Umbilical cord (tissue), 1 donor: ENCODE measurements at regions not wholly inside any gene's neighbourhood (a gene's known extent, or its start where the extent isn't known, plus 50 kb on each side); places are given as distances from the start of the nearest gene placed in this dataset.
"Not testable (repeated sequence)": the region's sequence is repeated elsewhere in the genome, so short reads cannot be mapped to it uniquely, and the experiment has no call there.

Experiments
- DNase-seq: peaks from one replicate; pipeline ENCODE4 v3.0.0-alpha.2; 2015; ENCODE audit warnings: low spot score

DNA sequence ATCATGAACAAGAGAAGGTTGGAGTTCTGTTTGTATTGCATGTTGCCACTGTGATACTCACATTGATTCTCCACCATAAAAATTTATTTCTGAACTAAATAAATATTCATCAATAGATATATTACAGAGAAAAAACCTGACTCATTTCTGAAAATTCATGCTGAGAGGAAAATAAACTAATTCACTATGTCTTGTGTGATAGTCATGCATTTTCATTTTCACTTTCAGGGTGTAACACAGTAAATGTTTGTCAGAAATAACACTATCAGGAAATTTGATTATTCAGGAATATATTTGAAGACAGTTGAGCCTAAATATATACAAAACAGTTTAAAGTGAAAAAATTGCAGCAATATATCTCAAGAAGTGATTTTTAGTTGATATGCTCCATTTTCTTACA lies 335.2 kb downstream of the KCNJ3 start:
- no peak for DNase-seq

DNA sequence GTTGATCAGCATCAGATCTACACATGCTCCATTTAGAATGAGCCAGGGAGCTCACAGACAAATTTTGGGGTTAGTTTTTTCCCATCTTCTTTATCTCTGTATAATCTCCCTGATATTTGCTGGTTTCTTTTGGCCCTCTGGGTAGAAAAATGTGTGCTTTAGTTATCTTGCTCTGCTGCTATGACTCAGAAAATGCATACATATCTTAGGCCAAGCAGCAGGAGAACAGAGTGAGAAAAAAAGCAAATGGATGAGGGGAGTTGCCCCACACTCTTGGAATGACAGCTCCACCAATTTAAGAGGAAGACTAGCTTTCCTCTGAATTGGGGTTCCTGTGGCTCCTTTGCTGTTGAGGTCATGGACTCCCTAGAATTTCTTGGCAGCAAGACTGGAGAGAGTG lies 331.8 kb downstream of the KCNJ3 start:
- no peak for DNase-seq

DNA sequence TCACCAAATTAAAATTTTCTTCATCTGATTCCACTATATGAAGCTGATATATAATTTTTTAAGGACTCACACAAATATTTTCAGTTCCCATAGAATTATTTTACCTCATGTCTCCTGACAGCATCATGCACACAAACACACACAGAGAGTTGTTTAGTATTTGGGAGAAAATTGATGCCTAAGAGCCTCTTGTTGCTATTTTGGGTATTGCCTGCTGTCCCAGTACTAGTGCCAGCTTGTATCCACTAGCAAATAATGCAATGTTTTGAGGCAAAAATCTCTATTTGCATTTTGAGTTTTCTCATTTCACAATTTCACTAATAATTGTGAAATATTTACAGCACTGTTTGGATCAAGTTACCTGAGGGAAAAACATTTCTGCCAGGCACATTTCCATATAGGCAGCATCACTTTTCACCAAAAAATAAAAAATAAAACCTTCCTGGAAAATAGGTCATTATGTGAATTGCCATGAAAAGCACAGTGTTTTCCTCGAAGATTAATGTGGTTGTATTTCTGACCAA lies 328.2 kb downstream of the KCNJ3 start:
- no peak for DNase-seq

DNA sequence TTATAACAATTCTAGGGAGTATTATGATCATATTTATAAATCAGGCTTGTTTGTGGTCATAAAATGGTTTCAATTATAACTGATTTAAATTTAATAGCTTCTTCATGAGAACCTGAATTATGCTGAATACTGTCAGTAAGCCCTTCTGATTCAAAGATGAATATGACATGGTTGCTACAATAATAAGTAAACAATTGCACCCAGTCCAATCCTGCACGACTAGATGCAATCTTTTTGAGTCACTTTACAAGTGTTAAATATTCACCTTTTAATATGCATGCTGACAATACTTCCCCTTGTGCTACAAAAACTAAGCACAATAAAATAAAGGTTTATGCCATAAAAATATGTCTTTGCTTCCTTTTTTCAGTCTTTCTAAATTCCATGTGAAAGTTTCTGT lies 325.2 kb downstream of the KCNJ3 start:
- DNase-seq: no peak

DNA sequence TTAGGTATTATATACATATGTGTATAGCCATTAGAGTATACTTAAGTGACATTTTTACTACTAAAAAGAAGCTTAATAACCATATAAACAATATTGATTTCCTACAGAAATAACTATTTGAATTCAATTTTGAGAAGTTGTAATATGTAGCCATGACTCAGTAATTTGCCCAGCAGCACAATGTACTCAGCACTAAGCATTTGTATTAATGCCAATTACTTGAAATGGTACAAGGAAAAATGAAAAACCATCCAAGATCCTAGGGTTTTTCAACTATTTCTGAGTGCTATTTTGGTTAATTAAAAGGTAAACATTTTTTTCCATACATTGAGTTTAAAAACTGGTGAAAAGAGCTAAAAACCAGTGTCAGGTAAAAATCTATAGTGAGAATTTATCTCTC lies 324.0 kb downstream of the KCNJ3 start:
- DNase-seq: no peak

DNA sequence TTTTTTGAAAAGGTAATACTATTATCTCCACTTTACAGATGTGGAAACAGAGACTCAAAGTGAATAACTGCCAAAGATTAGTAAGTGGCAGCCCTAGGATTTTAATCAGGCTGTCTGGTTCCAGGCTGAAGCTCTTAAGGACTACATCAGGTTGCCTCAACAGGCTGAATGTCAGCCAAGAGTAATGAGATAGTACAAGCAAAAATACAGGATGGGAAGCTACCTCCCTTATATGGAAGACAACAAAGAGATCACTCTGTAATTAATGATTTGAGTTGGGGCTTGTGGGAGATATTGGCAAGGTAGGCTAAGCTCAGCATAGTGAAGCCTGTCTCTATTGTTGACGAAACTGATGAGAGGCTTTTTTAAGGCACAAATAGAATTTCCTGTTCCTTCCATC lies 323.1 kb downstream of the KCNJ3 start:
- no peak for DNase-seq

DNA sequence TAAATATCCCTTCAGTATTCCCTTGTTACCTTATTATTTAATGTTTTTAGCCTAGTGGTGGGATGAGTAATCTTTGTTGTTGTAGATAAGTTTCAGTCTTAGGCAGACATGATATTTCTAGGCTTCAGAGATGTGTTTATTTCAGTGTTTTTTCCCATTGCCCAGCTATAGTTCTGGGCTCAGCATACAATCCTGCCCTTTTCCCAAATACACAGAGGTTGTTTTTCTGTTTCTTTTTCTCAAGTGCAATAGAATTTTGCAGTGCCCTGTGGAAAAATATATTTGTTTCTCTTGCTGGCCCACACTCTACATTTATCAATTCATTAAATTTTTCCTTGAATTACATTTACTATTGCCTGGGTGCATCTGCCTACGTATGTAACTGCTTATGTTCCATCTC lies 321.8 kb downstream of the KCNJ3 start:
- DNase-seq: no peak

DNA sequence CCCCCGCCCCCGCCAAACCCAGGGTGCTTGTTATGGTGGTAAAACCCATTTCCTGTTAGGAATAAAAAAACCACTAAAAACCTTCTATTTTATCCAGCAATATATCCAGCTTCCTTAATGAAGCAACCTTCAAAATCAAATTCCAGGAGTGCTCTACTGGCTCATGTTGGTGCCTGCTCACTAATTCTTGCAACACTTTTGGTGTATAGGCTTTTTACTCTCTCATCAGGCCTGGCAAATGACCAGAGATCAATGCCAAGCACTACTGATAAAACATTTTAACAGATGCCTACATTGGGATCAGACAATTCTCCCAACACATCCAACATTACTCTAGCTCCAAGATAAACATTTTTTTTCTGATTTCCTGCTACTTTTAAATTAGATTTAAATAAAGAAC lies 312.4 kb downstream of the KCNJ3 start:
- DNase-seq: no peak

DNA sequence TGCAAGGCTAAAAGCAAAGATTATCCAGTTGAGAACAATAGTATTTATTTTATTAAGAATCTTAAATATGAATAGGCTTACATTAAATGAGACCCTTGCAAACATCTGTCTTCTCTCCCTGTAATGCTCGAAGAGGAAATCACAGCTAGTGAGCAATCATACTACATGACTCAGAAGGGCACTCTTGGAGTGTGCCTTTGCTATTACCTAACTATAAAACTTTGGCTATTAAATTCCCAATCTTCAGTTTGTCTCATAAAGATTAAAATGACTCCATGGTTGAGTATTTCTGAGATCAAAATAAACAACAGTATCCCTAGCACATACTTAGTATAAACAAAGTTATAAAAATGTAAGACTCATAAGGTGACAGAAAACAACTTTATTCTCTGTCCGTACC lies 296.9 kb downstream of the KCNJ3 start:
- DNase-seq: no peak

DNA sequence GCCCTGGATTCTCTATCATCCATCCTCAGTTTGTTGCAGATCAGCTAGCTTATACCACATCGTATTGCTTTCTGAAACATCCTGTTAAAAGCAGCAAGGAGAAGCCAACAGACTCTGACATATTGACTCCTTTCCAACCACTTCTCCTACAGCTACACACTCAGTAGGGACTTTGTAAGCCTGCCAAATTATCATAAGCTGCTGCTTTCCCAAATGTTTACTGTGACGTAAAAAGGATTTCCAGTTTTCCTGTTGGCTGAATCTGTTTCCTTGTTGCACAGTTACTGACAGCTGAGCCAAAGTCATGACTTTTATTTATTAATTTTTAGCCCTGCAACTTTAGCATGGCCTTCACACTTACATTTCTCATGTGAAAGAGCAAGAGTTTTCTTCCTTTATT lies 294.3 kb downstream of the KCNJ3 start:
- peak; percentile 23 for DNase-seq

DNA sequence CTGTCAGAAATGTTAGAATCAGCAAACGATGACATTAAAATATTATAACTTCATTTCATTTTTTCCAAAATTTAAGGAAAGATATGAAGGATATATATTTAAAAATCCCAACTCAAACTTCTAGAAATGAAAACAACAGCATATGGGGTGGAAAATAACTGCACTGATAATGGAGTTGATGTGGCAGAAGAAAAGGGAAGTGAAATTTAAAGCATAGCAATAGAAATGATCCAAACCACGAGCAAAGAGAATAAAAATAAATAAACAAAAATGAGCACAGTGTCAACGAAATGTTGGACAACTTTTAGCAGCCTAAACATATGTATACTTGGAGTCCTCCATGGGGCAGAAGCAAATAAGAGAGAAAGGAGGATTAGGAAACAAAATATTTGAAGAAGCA lies 280.2 kb downstream of the KCNJ3 start:
- DNase-seq: no peak

DNA sequence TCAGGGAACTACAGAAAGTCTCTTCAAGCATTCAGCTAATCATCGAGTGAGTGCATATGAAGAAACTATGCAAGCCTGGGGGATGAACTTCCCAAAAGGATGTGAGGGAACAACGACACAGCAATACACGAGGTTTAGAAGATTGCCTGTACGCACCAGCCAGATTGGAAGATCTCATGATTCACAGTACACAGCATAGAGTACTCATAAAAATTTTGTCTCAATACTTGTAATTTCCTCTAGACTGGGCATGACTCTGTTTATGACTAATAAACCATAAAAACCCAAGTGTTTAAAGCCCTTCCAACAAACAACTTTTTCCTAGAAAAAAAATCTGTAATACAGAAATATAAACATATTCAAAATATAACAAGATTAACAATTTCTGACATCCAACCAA lies 279.7 kb downstream of the KCNJ3 start:
- DNase-seq: no peak

DNA sequence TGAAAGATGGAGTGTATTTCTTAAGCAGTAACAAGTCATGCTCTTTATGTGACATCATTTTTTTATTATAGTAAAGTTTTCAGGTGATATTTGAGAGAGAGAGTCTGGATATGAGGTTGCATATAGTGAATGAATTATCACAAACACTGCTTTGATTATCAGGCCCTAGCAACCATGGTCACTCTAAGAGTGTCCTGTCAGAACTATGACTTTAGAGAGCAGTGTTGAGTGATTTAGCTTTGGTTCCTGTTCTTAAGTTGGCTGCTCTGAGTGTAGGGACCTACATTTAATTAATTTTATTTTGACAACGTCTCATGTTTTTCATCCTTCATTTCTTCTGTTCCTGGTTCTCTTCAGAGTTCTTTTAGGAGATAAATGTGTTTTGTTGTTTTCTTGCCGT lies 275.5 kb downstream of the KCNJ3 start:
- DNase-seq: no peak

DNA sequence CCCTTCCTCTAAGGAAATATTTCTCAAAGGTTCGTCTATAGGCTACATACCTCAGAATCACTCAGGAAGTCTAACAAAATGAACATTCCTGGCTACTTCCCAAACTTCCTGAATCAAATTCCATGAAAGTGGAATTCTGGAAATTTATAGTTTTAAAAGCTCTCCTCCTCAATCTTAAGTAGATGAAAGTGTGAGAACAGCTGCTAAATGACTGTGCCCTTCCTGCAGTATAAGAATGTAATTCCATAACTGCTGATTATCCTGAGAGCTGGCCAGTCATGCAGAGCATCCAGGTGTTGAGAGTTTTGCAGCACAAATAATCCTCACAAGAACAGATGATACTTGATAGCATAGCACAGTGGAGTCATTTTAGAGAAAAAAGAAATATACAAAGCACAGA lies 265.0 kb downstream of the KCNJ3 start:
- DNase-seq: peak; percentile 6

DNA sequence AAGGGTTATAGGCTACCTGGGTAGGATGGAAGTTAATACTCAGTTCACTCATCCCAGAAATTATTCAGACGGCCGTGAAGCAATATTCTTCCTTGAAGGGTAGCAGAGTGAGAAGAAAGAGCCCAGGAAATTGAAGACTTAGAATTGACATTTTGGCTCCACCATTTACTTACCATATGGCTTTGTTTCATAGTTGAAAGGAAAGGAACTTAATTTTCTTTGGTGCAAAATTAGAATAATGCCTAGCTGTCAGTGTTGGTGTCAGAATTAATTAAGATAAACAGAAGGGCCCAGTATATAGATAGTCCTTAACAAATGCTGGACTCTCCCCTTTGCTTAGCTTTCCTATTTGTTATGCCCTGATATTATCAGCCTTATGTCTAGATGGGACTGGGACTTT lies 263.2 kb downstream of the KCNJ3 start:
- DNase-seq: no peak

DNA sequence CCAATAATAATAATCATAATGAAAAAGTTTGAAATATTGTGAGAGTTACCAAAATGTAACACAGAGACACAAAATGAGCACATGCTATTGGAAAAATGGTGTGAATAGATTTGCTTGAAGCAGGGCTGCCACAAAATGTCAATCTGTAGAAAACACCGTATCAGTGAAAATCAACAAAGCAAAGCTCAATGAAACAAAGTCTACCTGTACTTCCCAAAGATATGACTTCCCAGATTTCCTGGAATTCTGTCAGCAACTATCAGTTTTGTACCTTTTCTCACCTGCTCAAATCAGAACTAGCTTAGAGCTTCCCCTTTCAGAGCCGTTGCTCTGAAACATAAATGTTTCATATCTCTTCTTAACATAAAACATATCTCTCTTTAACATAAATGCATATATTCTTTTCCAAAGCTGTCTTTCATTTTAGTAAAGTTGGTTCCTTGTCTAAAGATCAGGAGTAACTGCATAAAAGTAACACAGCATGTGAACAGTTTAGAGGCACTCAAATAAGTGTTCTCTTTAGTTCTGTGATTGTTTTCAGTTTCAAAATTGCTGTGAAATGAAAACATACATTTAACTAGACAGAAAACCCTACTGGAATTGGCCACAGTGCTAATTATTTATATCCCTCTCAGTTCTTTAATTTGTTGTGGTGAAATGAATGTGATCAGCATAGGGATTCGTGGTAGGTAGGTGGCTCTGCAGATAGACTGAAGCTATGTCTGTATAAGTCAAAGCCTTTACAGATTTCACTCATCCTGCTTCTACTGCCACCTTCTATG lies 262.5 kb downstream of the KCNJ3 start:
- no peak for DNase-seq

DNA sequence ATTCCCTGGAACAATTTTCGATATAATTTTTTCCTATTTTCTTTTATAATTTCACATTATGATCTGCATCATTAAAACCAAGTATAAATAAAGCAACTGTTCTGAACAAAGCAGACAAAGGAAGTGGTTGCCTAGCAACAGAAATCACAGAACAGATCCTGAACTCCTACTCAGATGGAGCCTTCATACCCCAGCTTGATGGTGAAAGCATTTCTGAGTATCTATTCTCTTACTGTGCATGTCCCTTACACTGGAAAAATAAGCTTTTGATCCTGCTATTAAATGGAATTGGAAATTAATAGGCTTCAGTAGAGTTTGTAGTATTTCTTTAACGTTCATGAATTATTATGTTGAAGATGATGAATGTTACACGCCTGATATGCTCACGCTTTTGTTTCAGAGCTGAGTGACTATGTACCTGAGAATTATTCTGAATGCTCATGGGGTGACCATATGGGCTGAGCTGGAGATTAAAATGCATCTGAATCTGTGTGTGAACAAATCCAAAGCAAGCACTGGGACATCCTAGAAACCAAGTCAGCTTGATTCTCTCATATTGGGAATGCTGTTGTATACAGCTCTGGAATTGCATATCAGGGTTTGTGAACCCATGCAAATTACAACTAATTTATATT lies 254.0 kb downstream of the KCNJ3 start:
- DNase-seq: peak; percentile 7

DNA sequence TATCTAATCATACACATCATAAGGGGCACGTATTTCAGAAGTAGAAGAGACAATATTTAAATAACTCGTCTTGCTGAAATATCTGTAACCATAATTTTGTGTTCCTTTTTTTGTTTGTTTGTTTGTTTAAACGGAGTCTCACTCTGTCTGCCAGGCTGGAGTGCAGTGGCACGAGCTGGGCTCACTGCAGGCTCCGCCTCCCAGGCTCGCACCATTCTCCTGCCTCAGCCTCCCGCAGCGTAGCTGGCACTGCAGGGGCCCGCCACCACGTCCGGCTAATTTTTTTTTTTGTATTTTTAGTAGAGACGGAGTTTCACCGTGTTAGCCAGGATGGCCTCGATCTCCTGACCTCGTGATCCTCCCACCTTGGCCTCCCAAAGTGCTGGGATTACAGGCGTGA lies 248.9 kb downstream of the KCNJ3 start:
- not testable (repeated sequence) for DNase-seq

DNA sequence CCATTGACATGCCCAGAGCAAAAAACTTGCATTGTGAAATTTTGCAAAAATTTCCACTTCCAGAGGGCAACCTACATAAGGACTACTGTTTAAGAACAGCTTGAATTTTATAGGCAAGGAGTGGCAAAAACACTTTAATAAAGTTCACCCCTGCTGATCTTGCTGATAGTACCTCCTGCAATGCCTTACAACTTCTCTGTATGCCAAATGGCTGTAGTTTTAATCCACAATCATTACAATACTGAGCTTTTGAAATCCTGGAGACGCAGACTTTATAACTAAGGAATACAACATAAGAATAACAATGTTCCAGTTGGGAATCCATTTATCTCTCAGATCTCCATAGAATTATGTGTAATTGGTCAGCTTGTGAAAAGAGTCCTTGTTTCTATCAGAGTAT lies 247.5 kb downstream of the KCNJ3 start:
- no peak for DNase-seq

DNA sequence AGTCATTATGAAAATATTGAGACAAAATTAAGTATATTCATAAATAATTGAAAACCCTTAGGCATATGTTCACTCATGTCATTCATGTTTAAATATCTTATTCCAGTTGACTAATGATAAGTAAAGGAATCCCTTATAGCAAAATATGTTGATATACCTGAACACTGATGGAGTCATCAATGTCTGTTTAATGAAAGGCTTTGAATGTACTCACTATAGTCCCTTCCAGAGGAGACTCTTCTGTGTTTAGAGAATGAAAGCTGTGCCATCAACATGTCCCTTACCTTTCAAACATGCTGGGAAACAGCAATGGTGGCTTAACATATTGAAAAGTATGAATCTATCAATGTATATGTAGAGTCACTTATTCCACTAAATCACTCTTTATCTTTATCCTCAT lies 242.9 kb downstream of the KCNJ3 start:
- DNase-seq: no peak

DNA sequence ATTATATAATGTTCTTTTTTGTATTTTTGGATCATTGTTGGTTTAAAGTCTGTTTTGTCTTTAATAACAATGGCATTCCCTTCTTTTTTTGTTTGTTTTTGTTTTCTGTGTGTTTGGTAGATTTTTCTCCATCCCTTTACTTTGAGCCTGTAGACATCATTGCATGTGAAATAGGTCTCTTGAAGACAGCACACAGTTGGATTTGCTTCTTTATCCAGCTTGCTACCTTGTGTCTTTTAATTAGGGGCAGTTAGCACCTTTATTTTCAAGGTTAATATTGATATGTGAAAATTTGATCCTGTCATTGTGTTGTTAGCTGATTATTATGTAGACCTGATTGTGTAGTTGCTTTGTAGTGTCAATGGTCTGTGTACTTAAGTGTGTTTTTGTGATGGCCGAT lies 235.7 kb downstream of the KCNJ3 start:
- DNase-seq: no peak

DNA sequence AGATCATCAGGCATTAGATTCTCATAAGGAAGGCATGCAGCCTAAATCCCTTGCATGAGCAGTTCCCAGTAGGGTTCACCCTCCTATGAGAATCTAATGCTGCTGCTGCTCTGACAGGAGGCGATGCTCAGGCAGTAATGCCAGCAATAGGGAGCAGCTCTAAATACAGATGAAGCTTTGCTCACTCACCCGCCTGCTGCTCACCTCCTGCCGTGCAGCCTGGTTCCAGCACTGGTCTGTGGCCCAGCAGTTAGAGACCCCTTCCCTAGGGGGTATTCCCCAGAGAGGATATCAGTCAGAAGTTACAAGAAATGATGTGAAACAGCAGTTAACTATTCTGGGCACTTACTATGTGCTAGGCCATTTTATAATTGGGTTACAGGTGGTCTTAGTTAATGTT lies 226.0 kb downstream of the KCNJ3 start:
- no peak for DNase-seq

DNA sequence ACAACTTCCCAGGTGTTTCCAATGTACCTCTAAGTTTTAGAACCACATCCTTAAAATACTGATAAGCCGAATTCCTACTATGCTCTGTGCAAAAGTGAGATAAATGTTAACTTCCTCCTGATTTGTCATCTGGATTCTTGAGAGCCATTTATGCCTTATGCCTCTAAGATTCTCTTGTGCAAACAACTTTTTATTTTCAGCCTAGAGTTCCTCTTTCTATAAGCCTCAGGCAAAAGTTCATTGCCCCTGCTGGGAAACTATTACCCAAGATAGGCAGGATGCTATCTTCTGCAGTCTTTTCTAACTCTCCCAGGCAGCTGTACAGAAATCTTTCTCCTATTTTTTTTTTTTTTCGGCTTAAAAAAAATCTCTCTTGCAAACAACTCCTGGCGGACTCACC lies 216.1 kb downstream of the KCNJ3 start:
- DNase-seq: peak; percentile 71
